ENCODE measurements at regions not wholly inside any gene's neighbourhood (a gene's known extent, or its start where the extent isn't known, plus 50 kb on each side); places are given as distances from the start of the nearest gene placed in this dataset.

DNA sequence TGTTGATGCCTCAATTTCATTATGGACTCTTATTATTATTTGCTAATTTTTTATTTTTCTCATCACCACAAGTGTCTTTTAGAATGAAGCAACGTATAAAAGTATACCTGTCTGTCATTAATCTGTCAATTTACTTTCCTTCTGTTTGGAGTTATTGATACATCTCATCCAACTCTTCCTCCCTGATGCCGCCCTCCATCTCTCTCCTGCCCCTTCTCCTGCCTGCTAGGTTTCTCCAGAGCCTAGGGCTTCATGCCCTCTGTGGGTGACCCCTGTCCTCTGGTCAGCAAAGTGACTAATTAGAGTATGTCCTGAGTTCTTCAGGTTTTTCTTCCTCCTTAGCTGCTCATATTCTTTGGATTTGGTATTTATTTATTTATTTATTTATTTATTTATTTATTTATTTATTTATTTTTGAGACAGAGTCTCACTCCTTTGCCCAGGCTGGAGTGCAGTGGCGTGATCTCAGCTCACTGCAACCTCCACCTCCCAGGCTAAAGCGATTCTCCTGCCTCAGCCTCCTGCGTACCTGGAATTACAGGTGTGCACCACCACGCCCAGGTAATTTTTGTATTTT lies 162.5 kb upstream of the MYCN start:
- Histone ChIP-seq H3K4ac (replicated peaks; ENCODE audit: insufficient read length, low read depth, low read length) (no peak overlapping the region), H3K56ac (replicated peaks; ENCODE audit: insufficient read length, low read depth, low read length) (no peak overlapping the region), H2BK15ac (ENCODE audit: low read length) (no peak overlapping the region), H3K4me2 (ENCODE audit: insufficient read depth in 1 of 2, low read depth in 2 of 2, low read length in 2 of 2) (no peak overlapping the region), H3K14ac (ENCODE audit: insufficient read length) (no peak overlapping the region), H3K9me3 (ENCODE audit: insufficient read depth in 2 of 2, low read depth in 1 of 2, low read length in 1 of 2) (no peaks in the 10 kb centered on the region), H3K4me3 (ENCODE audit: extremely low read depth in 1 of 4, insufficient read depth in 2 of 4, low read depth in 3 of 4, low read length in 4 of 4) (no peak overlapping the region), H3K4me1 (replicated peaks in 1 of 4; ENCODE audit: control insufficient read depth in 3 of 4, insufficient read depth in 4 of 4, low read length in 3 of 4) (no peaks in the 10 kb centered on the region), H4K91ac (replicated peaks; ENCODE audit: insufficient read length, low read length) (no peak overlapping the region), H3K18ac (ENCODE audit: extremely low read depth, low read length) (no peak overlapping the region), H3K27ac (ENCODE audit: low read depth, low read length) (no peak overlapping the region), H2AK5ac (ENCODE audit: low read depth, low read length) (no peak overlapping the region), H2BK20ac (ENCODE audit: low read length) (no peak overlapping the region), H2BK5ac (ENCODE audit: low read depth, low read length) (no peak overlapping the region), H3K9ac (replicated peaks in 1 of 4; ENCODE audit: extremely low read depth in 1 of 4, low read depth in 3 of 4, low read length in 3 of 4) (no peak overlapping the region), H4K20me1 (replicated peaks in 1 of 2; ENCODE audit: control insufficient read depth in 1 of 2, insufficient read depth in 2 of 2, low read length in 2 of 2) (no peaks in the 10 kb centered on the region), H4K8ac (ENCODE audit: extremely low read depth, insufficient read depth, low read length) (no peak overlapping the region), H2AFZ (ENCODE audit: low read length) (no peak overlapping the region), H2BK12ac (ENCODE audit: low read depth, low read length) (no peak overlapping the region), H3K79me2 (ENCODE audit: control insufficient read depth in 1 of 2, insufficient read depth in 2 of 2, low read length in 2 of 2) (no peaks in the 10 kb centered on the region), H3K36me3 (ENCODE audit: control insufficient read depth in 2 of 4, insufficient read depth in 4 of 4, low read length in 3 of 4) (no peaks in the 10 kb centered on the region), H3K27me3 (replicated peaks in 1 of 4; ENCODE audit: control insufficient read depth in 3 of 4, extremely low read depth in 1 of 4, insufficient read depth in 3 of 4, low read length in 3 of 4) (no peaks in the 10 kb centered on the region), H3K79me1 (ENCODE audit: low read depth, low read length) (no peaks in the 10 kb centered on the region), H3K23ac (ENCODE audit: insufficient read length) (no peak overlapping the region), H3K23me2 (ENCODE audit: low read depth, low read length) (peaks cover 4% of the 10 kb centered on the region; the same call in 1 of the 2 replicates), H4K5ac (ENCODE audit: insufficient read length, low read depth, low read length) (no peak overlapping the region), H2BK120ac (replicated peaks; ENCODE audit: low read depth, low read length) (no peak overlapping the region)
- FAIRE-seq, result no peak
- ChIA-PET CTCF (ENCODE audit: partially characterized antibody) (no interaction called here), POLR2A (ENCODE audit: partially characterized antibody) (no interaction called here)
- WGBS, 2 experiments (ENCODE audit: extremely low coverage in 1 of 2, insufficient coverage in 1 of 2, insufficient read length in 1 of 2, insufficient replicate concordance in 2 of 2, low coverage in 1 of 2, low lambda C conversion rate in 2 of 2, missing lambda C conversion rate in 1 of 2), result 86% methylated on average over 6 of the region's 6 CpGs; no CpG with 5 or more reads in 1 of the 2 experiments
- DNase-seq (ENCODE audit: low read depth in 1 of 2, low spot score in 2 of 2), result no peak
- TF ChIP-seq, protein P1, sequence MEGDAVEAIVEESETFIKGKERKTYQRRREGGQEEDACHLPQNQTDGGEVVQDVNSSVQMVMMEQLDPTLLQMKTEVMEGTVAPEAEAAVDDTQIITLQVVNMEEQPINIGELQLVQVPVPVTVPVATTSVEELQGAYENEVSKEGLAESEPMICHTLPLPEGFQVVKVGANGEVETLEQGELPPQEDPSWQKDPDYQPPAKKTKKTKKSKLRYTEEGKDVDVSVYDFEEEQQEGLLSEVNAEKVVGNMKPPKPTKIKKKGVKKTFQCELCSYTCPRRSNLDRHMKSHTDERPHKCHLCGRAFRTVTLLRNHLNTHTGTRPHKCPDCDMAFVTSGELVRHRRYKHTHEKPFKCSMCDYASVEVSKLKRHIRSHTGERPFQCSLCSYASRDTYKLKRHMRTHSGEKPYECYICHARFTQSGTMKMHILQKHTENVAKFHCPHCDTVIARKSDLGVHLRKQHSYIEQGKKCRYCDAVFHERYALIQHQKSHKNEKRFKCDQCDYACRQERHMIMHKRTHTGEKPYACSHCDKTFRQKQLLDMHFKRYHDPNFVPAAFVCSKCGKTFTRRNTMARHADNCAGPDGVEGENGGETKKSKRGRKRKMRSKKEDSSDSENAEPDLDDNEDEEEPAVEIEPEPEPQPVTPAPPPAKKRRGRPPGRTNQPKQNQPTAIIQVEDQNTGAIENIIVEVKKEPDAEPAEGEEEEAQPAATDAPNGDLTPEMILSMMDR (IDR thresholded peaks at IDR 0.05; ENCODE audit: control extremely low read depth in 1 of 3, insufficient read depth in 1 of 3, low read depth in 1 of 3, low read length in 3 of 3), result no peak
- no peak for TF ChIP-seq BCL11A (IDR thresholded peaks at IDR 0.05; ENCODE audit: low read depth in 2 of 2, low read length in 2 of 2)
- TF ChIP-seq, protein P2, sequence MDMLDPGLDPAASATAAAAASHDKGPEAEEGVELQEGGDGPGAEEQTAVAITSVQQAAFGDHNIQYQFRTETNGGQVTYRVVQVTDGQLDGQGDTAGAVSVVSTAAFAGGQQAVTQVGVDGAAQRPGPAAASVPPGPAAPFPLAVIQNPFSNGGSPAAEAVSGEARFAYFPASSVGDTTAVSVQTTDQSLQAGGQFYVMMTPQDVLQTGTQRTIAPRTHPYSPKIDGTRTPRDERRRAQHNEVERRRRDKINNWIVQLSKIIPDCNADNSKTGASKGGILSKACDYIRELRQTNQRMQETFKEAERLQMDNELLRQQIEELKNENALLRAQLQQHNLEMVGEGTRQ (IDR thresholded peaks at IDR 0.05; ENCODE audit: low read length), result no peak
- TF ChIP-seq, protein P3, sequence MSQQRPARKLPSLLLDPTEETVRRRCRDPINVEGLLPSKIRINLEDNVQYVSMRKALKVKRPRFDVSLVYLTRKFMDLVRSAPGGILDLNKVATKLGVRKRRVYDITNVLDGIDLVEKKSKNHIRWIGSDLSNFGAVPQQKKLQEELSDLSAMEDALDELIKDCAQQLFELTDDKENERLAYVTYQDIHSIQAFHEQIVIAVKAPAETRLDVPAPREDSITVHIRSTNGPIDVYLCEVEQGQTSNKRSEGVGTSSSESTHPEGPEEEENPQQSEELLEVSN (IDR thresholded peaks at IDR 0.05), result no peak
- TF ChIP-seq JUND (IDR thresholded peaks at IDR 0.05; ENCODE audit: low read length), result no peak
- no peak for TF ChIP-seq EGR1 (IDR thresholded peaks at IDR 0.05; ENCODE audit: borderline replicate concordance, low read depth, low read length)
- TF ChIP-seq ZNF274 (IDR thresholded peaks at IDR 0.05; ENCODE audit: borderline replicate concordance, extremely low read depth, low read length), result no peak
- no peak for TF ChIP-seq POLR2A (IDR thresholded peaks at IDR 0.05; ENCODE audit: control extremely low read depth in 1 of 2, low read depth in 2 of 2, low read length in 2 of 2)
- TF ChIP-seq, protein P4, sequence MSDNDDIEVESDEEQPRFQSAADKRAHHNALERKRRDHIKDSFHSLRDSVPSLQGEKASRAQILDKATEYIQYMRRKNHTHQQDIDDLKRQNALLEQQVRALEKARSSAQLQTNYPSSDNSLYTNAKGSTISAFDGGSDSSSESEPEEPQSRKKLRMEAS (IDR thresholded peaks at IDR 0.05), result no peak
- TF ChIP-seq SIX5 (IDR thresholded peaks at IDR 0.05; ENCODE audit: low read depth, low read length), result no peak
